ENCODE measurements at regions not wholly inside any gene's neighbourhood (a gene's known extent, or its start where the extent isn't known, plus 50 kb on each side); places are given as distances from the start of the nearest gene placed in this dataset.

DNA sequence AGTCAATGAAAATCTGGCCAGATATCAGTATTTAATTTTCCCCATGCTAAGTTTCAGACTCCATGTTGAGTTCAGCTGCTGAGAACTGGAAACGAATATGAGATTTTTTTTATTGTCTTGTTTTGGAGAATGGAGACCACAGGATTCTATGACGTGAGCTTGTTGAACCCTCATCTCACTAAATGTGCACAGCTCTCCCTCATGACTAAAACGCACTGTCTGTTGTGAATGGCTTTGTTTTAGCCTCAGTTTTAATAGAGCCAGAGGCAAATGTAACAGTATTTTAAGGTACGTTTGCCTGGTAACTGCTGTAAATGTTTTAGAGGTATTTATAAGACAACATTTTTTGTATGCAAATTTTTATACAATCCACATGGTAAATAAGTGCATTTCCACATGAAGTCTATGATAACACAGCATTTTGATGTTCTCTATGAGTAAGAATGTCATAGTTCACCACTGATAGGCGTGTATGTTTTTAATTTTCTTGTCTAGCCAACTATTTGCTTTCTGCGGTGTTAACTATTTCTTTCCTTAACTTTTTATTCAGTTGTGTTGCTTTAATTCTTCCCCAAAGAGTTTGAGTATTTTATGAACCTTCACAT, 1159.3 kb upstream of the TENM3 start:
- ATAC-seq (ENCODE audit: low read depth in 2 of 2): no peak
- no peaks in the 10 kb centered on the region for H3K27me3 Mint-ChIP-seq
- DNase-seq: no peak
- Histone ChIP-seq H3K9me3 (ENCODE audit: control insufficient read depth in 2 of 2, low read length in 2 of 2) (no peaks in the 10 kb centered on the region), H3K4me1 (ENCODE audit: control insufficient read depth, insufficient read depth, low read length, poor library complexity, severe bottlenecking) (no peaks in the 10 kb centered on the region), H3K27me3 (ENCODE audit: control insufficient read depth, insufficient read depth, low read length) (no peaks in the 10 kb centered on the region), H3K4me3 (ENCODE audit: low read depth, low read length) (no peak overlapping the region), H3K36me3 (ENCODE audit: control insufficient read depth, insufficient read depth, low read length) (no peaks in the 10 kb centered on the region), H3K27ac (ENCODE audit: insufficient read depth, low read length, poor library complexity, severe bottlenecking) (no peak overlapping the region)
- H3K36me3 Mint-ChIP-seq: no peaks in the 10 kb centered on the region
- H3K4me1 Mint-ChIP-seq: no peaks in the 10 kb centered on the region
- H3K27ac Mint-ChIP-seq: no peak overlapping the region
- H3K9me3 Mint-ChIP-seq: peaks cover 0 to 9% (median 3%) of the 10 kb centered on the region in 7 donors
- no peak overlapping the region for H3K4me3 Mint-ChIP-seq

DNA sequence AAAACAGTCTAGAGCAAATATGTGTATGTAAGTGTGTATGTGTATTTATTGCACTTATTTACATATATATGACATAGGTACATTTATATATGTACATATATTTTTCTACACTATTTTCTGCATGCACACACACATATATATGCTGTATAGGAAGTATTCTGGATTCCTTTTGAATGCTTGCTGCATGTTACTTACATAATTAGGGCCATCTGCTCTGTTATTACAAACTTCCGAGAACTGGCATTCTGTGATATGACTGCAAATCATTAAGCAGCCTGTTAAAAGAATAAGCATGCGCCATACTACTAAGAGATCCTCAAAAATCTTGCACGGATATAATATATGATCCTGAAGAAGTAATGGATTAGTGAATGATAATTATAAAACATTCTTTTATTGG, 1157.6 kb upstream of the TENM3 start:
- Histone ChIP-seq H3K4me3 (ENCODE audit: low read depth, low read length) (no peak overlapping the region), H3K27ac (ENCODE audit: insufficient read depth, low read length, poor library complexity, severe bottlenecking) (no peak overlapping the region), H3K36me3 (ENCODE audit: control insufficient read depth, insufficient read depth, low read length) (no peaks in the 10 kb centered on the region), H3K9me3 (ENCODE audit: control insufficient read depth in 2 of 2, low read length in 2 of 2) (peaks cover 0 to 2% of the 10 kb centered on the region in 2 experiments), H3K4me1 (ENCODE audit: control insufficient read depth, insufficient read depth, low read length, poor library complexity, severe bottlenecking) (no peaks in the 10 kb centered on the region), H3K27me3 (ENCODE audit: control insufficient read depth, insufficient read depth, low read length) (no peaks in the 10 kb centered on the region)
- Mint-ChIP-seq H3K4me3 (no peak overlapping the region), H3K4me1 (no peaks in the 10 kb centered on the region), H3K36me3 (no peaks in the 10 kb centered on the region), H3K9me3 (peaks cover 0 to 15% (median 3%) of the 10 kb centered on the region in 7 donors), H3K27ac (no peak overlapping the region), H3K27me3 (no peaks in the 10 kb centered on the region)
- DNase-seq (no peak), ATAC-seq (ENCODE audit: low read depth in 2 of 2) (no peak)

DNA sequence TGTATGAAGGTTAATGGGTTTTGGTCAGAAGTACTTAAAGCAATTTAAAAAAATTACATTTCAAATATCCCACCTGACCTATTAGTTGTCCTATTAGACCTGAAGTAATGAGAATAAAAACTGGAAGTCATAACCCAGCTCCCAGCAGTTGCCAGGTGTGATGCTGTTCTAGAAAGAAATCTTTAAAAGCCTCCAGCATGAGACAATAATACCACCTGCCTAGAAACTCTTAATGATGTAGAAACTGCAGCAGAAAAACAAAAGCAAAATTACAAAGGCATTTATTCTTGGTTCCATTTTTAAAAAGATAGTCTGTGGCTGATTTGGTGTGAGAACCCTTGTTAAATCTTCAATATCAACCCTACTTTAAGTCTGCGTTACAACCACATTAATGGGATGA, 1137.7 kb upstream of the TENM3 start:
- no peak overlapping the region for H3K4me3 Mint-ChIP-seq
- Histone ChIP-seq H3K27me3 (ENCODE audit: control insufficient read depth, insufficient read depth, low read length) (no peaks in the 10 kb centered on the region), H3K4me3 (ENCODE audit: low read depth, low read length) (no peak overlapping the region), H3K27ac (ENCODE audit: insufficient read depth, low read length, poor library complexity, severe bottlenecking) (no peak overlapping the region), H3K36me3 (ENCODE audit: control insufficient read depth, insufficient read depth, low read length) (no peaks in the 10 kb centered on the region), H3K4me1 (ENCODE audit: control insufficient read depth, insufficient read depth, low read length, poor library complexity, severe bottlenecking) (no peaks in the 10 kb centered on the region), H3K9me3 (ENCODE audit: control insufficient read depth in 2 of 2, low read length in 2 of 2) (no peaks in the 10 kb centered on the region)
- DNase-seq: no peak
- no peaks in the 10 kb centered on the region for H3K4me1 Mint-ChIP-seq
- H3K27ac Mint-ChIP-seq: no peak overlapping the region
- ATAC-seq (ENCODE audit: low read depth in 2 of 2): no peak
- H3K27me3 Mint-ChIP-seq: no peaks in the 10 kb centered on the region
- H3K9me3 Mint-ChIP-seq: peaks cover 0 to 20% (median 2%) of the 10 kb centered on the region in 7 donors
- H3K36me3 Mint-ChIP-seq: no peaks in the 10 kb centered on the region

DNA sequence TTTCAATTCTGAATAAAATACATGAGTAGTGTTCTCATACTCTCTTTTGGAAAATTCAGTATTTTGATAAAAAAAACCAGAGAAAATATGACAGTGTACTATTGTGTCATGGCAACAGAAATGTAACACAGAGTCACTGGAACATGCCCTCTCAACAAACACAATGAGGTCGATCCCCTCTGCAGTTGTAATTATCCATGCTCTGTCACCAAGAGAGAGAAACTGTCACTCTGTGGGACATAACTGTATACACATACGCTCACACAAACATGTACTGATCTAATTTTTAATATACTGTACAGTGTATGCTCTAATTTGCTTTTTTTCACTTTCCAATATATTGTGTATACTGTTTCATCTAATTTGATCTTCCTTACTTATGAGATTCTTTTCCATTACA, 1136.8 kb upstream of the TENM3 start:
- DNase-seq (no peak), ATAC-seq (ENCODE audit: low read depth in 2 of 2) (no peak)
- no peaks in the 10 kb centered on the region for H3K36me3 Mint-ChIP-seq
- Histone ChIP-seq H3K27me3 (ENCODE audit: control insufficient read depth, insufficient read depth, low read length) (no peaks in the 10 kb centered on the region), H3K4me3 (ENCODE audit: low read depth, low read length) (no peak overlapping the region), H3K4me1 (ENCODE audit: control insufficient read depth, insufficient read depth, low read length, poor library complexity, severe bottlenecking) (no peaks in the 10 kb centered on the region), H3K9me3 (ENCODE audit: control insufficient read depth in 2 of 2, low read length in 2 of 2) (no peaks in the 10 kb centered on the region), H3K36me3 (ENCODE audit: control insufficient read depth, insufficient read depth, low read length) (no peaks in the 10 kb centered on the region), H3K27ac (ENCODE audit: insufficient read depth, low read length, poor library complexity, severe bottlenecking) (no peak overlapping the region)
- peaks cover 0 to 23% (median 2%) of the 10 kb centered on the region in 7 donors for H3K9me3 Mint-ChIP-seq
- no peaks in the 10 kb centered on the region for H3K4me1 Mint-ChIP-seq
- H3K4me3 Mint-ChIP-seq: no peak overlapping the region
- H3K27me3 Mint-ChIP-seq: no peaks in the 10 kb centered on the region
- no peak overlapping the region for H3K27ac Mint-ChIP-seq

DNA sequence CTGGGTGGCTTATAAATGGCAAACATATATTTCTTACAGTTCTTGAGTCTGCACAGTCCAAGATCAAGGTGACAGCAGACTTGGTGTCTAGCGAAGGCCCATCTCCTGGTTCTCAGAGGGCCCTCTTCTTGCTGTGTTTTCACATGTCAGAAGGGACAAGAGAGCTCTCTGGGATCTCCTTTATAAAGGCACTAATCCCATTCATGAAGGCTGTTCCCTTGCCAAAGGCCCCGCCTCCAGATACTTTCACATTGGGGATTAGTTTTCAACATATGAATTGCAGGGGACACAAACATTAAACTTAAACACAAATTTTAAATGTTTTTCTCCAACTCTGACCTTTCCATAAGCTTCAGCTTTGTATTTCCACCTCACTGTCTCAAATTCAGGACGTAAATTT, 1135.0 kb upstream of the TENM3 start:
- Histone ChIP-seq H3K27me3 (ENCODE audit: control insufficient read depth, insufficient read depth, low read length) (no peaks in the 10 kb centered on the region), H3K4me1 (ENCODE audit: control insufficient read depth, insufficient read depth, low read length, poor library complexity, severe bottlenecking) (no peaks in the 10 kb centered on the region), H3K36me3 (ENCODE audit: control insufficient read depth, insufficient read depth, low read length) (no peaks in the 10 kb centered on the region), H3K27ac (ENCODE audit: insufficient read depth, low read length, poor library complexity, severe bottlenecking) (no peak overlapping the region), H3K9me3 (ENCODE audit: control insufficient read depth in 2 of 2, low read length in 2 of 2) (no peaks in the 10 kb centered on the region), H3K4me3 (ENCODE audit: low read depth, low read length) (no peak overlapping the region)
- Mint-ChIP-seq H3K4me3 (no peak overlapping the region), H3K27me3 (no peaks in the 10 kb centered on the region), H3K27ac (no peak overlapping the region), H3K9me3 (peaks cover 0 to 12% (median 2%) of the 10 kb centered on the region in 7 donors), H3K4me1 (no peaks in the 10 kb centered on the region), H3K36me3 (no peaks in the 10 kb centered on the region)
- DNase-seq: no peak
- no peak for ATAC-seq (ENCODE audit: low read depth in 2 of 2)

DNA sequence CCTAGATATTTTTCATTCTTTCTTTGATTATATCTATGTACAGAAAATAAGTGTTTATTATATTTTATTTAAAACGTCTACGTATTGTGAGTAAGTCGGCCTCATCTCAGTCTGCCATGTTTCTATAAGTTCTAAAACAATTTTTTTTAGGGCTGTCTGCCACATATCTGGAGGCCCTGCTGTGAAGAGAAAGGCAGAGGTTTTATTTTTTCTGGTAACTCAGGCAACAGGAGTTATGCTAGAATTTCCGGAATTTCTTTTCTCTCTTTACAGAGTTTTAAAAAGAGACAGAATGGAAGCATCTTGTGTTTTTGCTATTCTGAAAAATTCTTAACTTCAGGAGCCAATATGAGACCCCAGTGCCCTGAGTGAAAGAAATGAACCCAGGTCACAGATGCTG, 1124.0 kb upstream of the TENM3 start:
- Histone ChIP-seq H3K36me3 (ENCODE audit: control insufficient read depth, insufficient read depth, low read length) (no peaks in the 10 kb centered on the region), H3K27ac (ENCODE audit: insufficient read depth, low read length, poor library complexity, severe bottlenecking) (no peak overlapping the region), H3K9me3 (ENCODE audit: control insufficient read depth in 2 of 2, low read length in 2 of 2) (no peaks in the 10 kb centered on the region), H3K27me3 (ENCODE audit: control insufficient read depth, insufficient read depth, low read length) (no peaks in the 10 kb centered on the region), H3K4me3 (ENCODE audit: low read depth, low read length) (no peak overlapping the region), H3K4me1 (ENCODE audit: control insufficient read depth, insufficient read depth, low read length, poor library complexity, severe bottlenecking) (no peaks in the 10 kb centered on the region)
- H3K4me3 Mint-ChIP-seq: no peak overlapping the region
- no peak for ATAC-seq (ENCODE audit: low read depth in 2 of 2)
- H3K4me1 Mint-ChIP-seq: no peaks in the 10 kb centered on the region
- no peaks in the 10 kb centered on the region for H3K27me3 Mint-ChIP-seq
- H3K9me3 Mint-ChIP-seq: peaks cover 0 to 6% (median 0%) of the 10 kb centered on the region in 7 donors
- no peak overlapping the region for H3K27ac Mint-ChIP-seq
- no peaks in the 10 kb centered on the region for H3K36me3 Mint-ChIP-seq
- DNase-seq: no peak

DNA sequence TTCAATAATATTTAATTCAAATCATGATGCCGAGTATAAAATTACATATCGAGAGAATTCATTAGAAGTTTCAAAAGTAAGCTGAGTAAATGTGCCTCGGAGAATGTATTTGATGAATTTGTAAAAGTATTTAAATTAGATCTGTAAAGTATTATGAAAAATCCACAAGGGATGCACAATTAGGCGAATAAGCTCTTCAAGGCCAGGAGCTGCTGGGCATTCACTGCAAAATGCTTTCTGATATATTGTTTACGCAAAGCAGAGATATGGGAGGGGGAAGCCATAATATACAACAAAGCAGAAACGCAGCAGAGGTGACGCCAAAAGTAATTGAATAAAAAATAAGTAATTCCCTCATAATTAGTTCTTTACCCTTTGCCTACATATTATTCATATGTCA, 1121.5 kb upstream of the TENM3 start:
- no peak overlapping the region for H3K27ac ChIP-seq (ENCODE audit: insufficient read depth, low read length, poor library complexity, severe bottlenecking)
- no peaks in the 10 kb centered on the region for H3K4me1 ChIP-seq (ENCODE audit: control insufficient read depth, insufficient read depth, low read length, poor library complexity, severe bottlenecking)
- Mint-ChIP-seq H3K27ac (no peak overlapping the region), H3K4me3 (no peak overlapping the region), H3K36me3 (no peaks in the 10 kb centered on the region), H3K27me3 (no peaks in the 10 kb centered on the region), H3K4me1 (no peaks in the 10 kb centered on the region), H3K9me3 (peaks cover 0 to 8% (median 0%) of the 10 kb centered on the region in 7 donors)
- H3K4me3 ChIP-seq (ENCODE audit: low read depth, low read length): no peak overlapping the region
- H3K9me3 ChIP-seq (ENCODE audit: control insufficient read depth in 2 of 2, low read length in 2 of 2): no peaks in the 10 kb centered on the region
- no peaks in the 10 kb centered on the region for H3K36me3 ChIP-seq (ENCODE audit: control insufficient read depth, insufficient read depth, low read length)
- DNase-seq: no peak
- H3K27me3 ChIP-seq (ENCODE audit: control insufficient read depth, insufficient read depth, low read length): no peaks in the 10 kb centered on the region
- ATAC-seq (ENCODE audit: low read depth in 2 of 2): no peak

DNA sequence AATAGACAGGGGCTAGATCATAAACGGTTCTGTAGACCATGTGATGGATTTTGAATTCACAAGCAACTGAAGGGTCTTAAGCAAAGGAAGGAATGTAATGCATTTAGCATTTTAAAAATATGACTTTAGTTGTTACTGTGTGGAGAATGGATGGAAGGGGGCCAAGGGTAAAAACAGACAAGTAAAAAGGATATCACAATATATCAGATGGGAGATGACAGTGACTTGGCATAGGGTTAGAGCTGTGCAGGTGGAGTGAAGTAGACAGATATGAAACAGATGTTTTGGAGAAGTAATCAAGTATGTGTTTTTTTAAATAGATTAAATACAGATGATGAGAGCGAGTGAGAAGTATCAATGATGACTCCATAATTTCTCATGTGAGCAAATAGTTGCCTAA, 1116.0 kb upstream of the TENM3 start:
- no peaks in the 10 kb centered on the region for H3K27me3 Mint-ChIP-seq
- Histone ChIP-seq H3K27ac (ENCODE audit: insufficient read depth, low read length, poor library complexity, severe bottlenecking) (no peak overlapping the region), H3K4me1 (ENCODE audit: control insufficient read depth, insufficient read depth, low read length, poor library complexity, severe bottlenecking) (no peaks in the 10 kb centered on the region), H3K27me3 (ENCODE audit: control insufficient read depth, insufficient read depth, low read length) (no peaks in the 10 kb centered on the region), H3K9me3 (ENCODE audit: control insufficient read depth in 2 of 2, low read length in 2 of 2) (peaks cover 0 to 7% of the 10 kb centered on the region in 2 experiments), H3K4me3 (ENCODE audit: low read depth, low read length) (no peak overlapping the region), H3K36me3 (ENCODE audit: control insufficient read depth, insufficient read depth, low read length) (no peaks in the 10 kb centered on the region)
- no peaks in the 10 kb centered on the region for H3K36me3 Mint-ChIP-seq
- DNase-seq: no peak
- H3K9me3 Mint-ChIP-seq: peaks cover 6 to 33% (median 14%) of the 10 kb centered on the region in 7 donors
- peaks cover 0 to 5% (median 0%) of the 10 kb centered on the region in 4 donors for H3K4me1 Mint-ChIP-seq
- no peak for ATAC-seq (ENCODE audit: low read depth in 2 of 2)
- no peak overlapping the region for H3K27ac Mint-ChIP-seq
- no peak overlapping the region for H3K4me3 Mint-ChIP-seq
